NCI-H2171 (cell line): ENCODE measurements at regions not wholly inside any gene's neighbourhood (a gene's known extent, or its start where the extent isn't known, plus 50 kb on each side); places are given as distances from the start of the nearest gene placed in this dataset.

Source experiments
- DNase-seq: peaks from one replicate; lab custom pipeline; 2025; lab: John Stamatoyannopoulos, UW

GRCh38 chr3:99439892-99440291, 198.5 kb upstream of the COL8A1 start:
- no peak for DNase-seq

GRCh38 chr3:99434190-99434589, 204.2 kb upstream of the COL8A1 start:
- DNase-seq: no peak

GRCh38 chr3:99430348-99431134, 207.9 kb upstream of the COL8A1 start:
- no peak for DNase-seq

GRCh38 chr3:99429502-99429901, 208.9 kb upstream of the COL8A1 start:
- no peak for DNase-seq

- no peak for DNase-seq
These were observed 212.5 kb upstream of the COL8A1 start for GRCh38 chr3:99425930-99426329.

- DNase-seq: no peak
These were observed 219.3 kb upstream of the COL8A1 start for GRCh38 chr3:99419116-99419515.

GRCh38 chr3:99418709-99419108, 219.7 kb upstream of the COL8A1 start:
- DNase-seq: no peak

- DNase-seq: no peak
These were observed 220.2 kb upstream of the COL8A1 start for GRCh38 chr3:99418209-99418635.

- no peak for DNase-seq
These were observed 224.9 kb upstream of the COL8A1 start for GRCh38 chr3:99413504-99413903.

GRCh38 chr3:99410789-99411311, 227.5 kb upstream of the COL8A1 start:
- no peak for DNase-seq

GRCh38 chr3:99409961-99410360, 228.4 kb upstream of the COL8A1 start:
- DNase-seq: no peak

- no peak for DNase-seq
These were observed 231.1 kb upstream of the COL8A1 start for GRCh38 chr3:99407257-99407656.

- DNase-seq: no peak
These were observed 235.6 kb upstream of the COL8A1 start for GRCh38 chr3:99402755-99403154.

- no peak for DNase-seq
These were observed 238.0 kb upstream of the COL8A1 start for GRCh38 chr3:99400352-99400751.

GRCh38 chr3:99396651-99397275, 241.6 kb upstream of the COL8A1 start:
- no peak for DNase-seq

GRCh38 chr3:99394831-99395778, 243.3 kb upstream of the COL8A1 start:
- DNase-seq: no peak

- no peak for DNase-seq
These were observed 244.4 kb upstream of the COL8A1 start for GRCh38 chr3:99393961-99394360.

GRCh38 chr3:99388780-99389179, 249.6 kb upstream of the COL8A1 start:
- DNase-seq: no peak

- no peak for DNase-seq
These were observed 253.8 kb upstream of the COL8A1 start for GRCh38 chr3:99384596-99384995.

GRCh38 chr3:99376926-99377325, 261.5 kb upstream of the COL8A1 start:
- DNase-seq: no peak

GRCh38 chr3:99373846-99374210, 264.6 kb upstream of the COL8A1 start:
- DNase-seq: no peak

GRCh38 chr3:99373088-99373845, 265.1 kb upstream of the COL8A1 start:
- no peak for DNase-seq
